DMS 273 (cell line): ENCODE measurements at regions not wholly inside any gene's neighbourhood (a gene's known extent, or its start where the extent isn't known, plus 50 kb on each side); places are given as distances from the start of the nearest gene placed in this dataset.

ENCODE experiments used
- DNase-seq: peaks from one replicate; lab custom pipeline; 2025; ENCODE audit not compliant: unreplicated experiment; lab: John Stamatoyannopoulos, UW

- no peak for DNase-seq
These were observed 279.2 kb upstream of the IRX2 start for GRCh38 chr5:3030511-3031165.

- DNase-seq, result no peak
These were observed 277.9 kb upstream of the IRX2 start for GRCh38 chr5:3029396-3029795.

DNA sequence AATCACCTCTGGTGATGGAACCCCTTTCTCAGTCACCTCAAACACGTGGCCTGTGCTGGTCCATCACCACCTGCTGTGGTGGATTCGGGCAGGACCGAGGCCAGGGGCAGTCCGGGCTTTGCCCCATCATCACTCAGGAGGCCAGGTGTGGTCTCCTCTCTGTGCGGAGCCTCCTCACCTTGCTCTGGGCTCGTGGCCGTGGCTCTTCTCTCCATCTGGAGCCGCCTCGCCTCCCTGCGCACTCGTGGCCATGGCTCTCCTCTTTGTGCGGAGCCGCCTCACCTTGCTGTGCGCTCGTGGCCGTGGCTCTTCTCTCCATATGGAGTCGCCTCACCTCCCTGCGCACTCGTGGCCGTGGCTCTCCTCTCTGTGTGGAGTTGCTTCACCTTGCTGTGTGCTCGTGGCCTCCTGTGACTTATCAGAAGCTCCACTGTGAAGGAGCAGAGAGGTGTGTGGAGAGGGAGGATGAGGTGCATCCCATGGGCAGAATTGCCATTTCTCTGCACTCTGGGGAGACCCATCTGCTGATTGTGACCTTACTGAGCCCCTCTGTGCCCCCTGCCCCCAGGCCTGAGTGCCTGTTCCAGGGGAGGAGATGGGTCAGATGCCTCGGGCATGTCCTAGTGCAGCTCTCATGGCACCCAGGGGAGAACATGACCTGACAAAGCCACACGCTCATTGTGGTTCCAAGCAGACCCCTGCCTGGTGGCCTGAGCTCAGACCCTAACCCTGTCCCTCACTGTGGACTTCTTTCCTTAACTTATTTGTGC lies 276.6 kb upstream of the IRX2 start:
- DNase-seq, result no peak

DNA sequence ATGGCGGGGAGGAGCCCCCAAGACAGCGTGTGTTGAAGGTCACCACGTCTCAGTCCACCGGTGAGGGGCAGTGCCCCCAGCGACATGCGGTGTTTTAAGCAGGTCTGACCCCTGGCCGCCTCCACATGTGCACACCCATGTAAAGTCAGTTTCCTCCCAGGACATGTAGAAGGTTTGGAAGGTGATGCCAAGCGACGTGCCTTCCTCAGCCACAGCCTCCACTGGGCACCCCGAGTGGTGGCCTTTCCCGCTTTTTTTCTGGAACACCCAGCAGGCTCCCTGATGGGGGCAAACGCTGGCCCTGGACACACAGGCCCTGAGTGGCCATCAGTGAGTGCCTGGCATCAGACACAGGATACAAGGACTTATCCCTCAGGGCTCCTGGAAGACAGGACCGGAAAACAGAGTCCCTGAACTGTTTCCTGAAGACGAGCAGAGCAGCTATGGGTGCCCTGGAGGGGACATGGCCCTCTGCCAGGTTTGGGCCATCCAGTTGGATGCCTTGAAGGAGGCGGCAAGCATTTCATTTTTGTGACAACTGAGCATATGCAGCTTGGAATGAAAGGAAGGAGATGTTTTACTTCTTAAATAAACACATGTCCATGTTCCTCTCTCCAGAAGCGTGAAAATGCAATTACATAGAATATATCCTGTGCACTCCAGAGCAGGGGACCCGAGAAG lies 275.8 kb upstream of the IRX2 start:
- DNase-seq, result no peak

DNA sequence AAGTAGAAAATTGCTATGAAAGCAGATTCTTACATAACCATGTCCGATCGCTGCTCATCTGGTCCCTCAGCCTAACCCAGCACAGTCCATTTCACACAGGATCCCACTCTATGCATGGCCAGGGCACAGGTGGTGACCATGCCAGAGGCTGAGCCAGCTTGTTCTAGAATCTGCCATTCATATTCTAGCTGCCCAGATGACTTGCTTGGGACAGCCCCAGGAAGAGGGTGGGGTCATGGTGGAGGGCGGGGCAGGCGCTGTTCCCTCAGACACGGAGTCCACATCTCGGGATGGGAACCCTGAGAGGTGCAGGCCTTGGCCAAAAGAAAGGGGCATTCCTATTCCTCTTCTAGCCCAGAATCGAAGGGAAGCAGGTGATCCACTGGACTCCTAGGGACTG lies 275.2 kb upstream of the IRX2 start:
- DNase-seq, result no peak

DNA sequence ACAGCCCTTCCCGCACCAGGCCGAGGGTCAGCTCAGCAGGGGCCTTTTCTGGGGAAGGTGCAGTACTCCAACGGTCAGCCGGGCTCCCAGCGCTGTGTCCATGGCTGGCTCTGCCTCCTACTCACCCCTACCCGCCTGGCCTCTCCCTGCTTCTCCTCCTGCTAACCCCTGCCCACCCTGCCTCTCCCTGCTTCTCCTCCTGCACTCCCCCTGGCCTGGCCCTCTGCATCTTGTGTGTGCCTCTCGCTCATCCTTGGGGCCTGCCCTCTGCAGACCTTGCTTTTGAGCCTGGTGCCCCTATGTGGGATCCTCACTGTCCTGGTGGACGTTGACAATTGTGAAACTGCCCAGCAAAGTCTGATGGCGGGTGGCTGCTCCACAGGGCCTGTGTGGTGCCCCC lies 274.6 kb upstream of the IRX2 start:
- no peak for DNase-seq

DNA sequence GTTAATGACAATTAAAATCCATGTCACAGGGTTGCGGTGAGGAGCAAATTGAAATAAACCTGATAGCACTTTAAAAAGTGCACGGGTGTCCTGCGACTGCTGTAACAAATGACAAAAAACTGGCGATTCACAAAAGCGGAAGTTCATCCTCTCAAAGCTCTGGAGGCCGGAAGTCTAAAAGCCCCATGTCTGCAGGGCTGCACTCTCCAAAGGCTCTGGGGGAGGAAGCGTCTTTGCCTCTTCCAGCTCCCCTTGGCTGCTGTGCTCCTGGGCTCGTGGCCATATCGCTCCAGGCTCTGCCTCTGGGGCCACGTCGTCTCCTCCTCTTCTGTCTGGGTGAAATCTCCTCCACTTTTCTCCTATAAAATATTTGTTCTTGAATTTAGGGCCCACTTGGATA lies 273.9 kb upstream of the IRX2 start:
- no peak for DNase-seq

- DNase-seq, result no peak
These were observed 273.5 kb upstream of the IRX2 start for GRCh38 chr5:3024976-3025375.

DNA sequence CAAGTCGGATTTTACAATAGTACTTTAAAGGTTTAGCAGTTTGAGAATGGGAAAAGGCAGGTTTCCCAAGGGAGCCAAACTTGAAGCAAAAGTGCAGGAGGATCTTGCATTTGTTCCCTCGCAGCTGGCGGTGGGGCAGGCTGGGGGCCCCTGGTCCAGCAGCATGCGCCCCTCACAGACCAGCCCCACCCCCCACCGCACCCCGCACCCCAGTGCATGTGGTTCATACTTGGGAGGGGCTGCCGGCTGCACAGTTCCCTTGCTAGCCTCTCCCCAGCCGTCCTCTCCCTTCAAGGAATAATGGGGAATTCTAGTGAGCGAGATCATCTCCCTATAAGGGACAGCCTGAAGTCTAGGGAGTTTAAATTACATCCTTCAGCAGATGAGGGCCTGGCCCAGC lies 273.1 kb upstream of the IRX2 start:
- no peak for DNase-seq

DNA sequence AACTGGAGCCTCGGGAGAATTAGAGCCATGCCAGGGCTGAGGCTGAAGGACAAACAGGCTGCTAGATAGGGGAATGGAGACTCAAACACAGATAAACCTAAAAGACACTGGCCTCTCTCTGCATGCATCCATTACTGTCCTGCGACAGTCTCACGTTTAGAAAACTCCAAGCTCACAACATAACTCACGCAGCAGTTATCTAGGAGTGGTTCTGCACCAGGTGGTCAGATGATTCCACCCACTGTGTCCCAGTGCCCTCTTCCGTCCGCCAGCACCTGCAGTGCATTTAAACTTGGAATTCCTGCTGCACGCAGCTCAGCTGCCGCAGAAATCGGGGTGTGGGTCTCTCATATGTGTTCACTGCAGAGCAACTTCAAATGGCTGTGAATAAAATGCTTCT lies 272.6 kb upstream of the IRX2 start:
- DNase-seq, result no peak

GRCh38 chr5:3023656-3024055 lies 272.2 kb upstream of the IRX2 start:
- no peak for DNase-seq

DNA sequence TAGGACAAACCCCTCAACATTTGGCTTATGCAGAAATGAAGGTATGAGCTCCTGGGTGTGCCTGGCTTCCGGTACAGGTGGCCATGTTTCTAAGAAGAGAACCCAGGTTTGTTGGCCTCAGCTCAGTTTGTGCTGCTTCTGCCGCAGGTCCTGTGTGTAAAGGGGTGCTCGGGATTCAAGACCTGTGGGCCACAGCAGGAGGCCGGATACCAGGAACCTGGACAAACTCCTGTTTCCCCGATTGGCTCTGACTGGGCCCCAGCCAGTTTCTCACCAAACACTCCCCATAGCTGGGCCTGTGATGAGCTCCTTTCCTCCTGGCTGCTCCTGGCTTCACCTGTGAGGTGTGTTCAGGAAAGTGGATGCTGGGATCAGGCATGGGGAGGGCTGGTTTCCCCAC lies 271.2 kb upstream of the IRX2 start:
- DNase-seq, result no peak

DNA sequence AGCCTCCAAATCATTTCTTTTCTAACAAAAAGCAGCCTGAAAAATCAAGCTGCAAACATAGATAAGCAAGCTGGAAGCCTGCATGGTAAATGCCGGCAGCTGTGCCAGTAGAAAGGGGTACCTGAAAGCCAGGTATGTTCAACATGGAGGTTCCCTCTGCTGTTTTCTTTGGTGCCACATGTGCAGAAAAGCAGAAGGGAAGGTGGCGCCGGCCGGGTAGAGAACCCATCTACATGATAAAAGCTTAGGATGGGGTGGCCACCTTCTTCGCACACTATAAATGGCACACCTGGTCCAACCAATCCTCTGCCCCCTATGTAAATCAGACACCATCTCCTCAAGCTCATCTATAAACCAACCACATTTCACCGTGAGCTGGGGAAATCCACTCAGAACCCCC lies 268.9 kb upstream of the IRX2 start:
- no peak for DNase-seq

DNA sequence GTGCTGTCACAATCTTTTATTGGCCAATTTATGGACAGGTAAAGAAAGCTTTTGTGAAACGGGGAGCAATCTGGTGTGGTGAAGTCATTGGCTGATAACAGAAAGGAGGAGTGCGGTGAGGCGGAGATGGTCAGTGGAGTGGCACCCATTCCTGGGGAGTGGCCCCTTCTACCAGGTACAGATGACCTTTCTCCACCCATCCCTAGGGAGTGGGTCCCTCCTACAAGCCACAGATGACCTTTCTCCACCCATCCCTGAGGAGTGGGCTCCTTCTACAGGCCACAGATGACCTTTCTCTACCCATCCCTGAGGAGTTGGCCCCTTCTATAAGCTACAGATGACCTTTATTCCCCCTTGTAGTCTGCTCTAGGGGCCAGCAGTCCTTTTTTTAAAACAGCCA lies 267.6 kb upstream of the IRX2 start:
- no peak for DNase-seq

GRCh38 chr5:3011764-3012017 lies 260.2 kb upstream of the IRX2 start:
- no peak for DNase-seq

GRCh38 chr5:3010953-3011763 lies 259.7 kb upstream of the IRX2 start:
- no peak for DNase-seq

DNA sequence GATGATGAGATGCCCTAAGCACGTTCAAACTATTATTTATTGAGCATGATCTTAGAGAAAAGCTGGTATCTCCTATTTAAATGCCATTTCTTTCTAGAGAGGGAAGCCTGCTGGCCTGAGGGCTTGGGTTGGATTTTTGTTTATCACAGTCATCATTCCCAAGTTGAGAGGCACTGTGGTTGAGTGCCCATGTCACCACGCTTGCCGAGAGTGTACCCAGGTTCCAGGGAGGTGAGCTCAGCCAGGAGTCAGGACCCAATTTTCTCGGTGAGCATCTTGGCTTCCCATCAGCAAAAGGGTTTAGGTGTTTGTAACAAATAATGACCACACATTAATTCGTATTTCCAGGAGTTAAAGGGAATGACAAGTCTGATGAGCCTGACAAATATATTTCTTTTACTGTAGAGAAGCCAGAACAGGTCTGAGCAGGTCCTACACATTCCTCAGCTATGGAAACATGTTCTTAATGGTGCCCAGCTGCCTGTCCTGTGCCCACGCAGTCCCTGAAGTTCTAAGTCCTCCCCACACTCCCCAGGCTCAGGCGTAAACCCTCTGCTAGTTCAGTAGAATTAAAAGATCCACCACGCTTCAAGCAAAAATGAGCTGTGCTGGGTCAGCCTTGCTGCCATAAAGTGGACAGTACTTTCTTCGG lies 258.9 kb upstream of the IRX2 start:
- DNase-seq, result no peak

- DNase-seq, result no peak
These were observed 258.1 kb upstream of the IRX2 start for GRCh38 chr5:3009605-3010004.

GRCh38 chr5:3007577-3007976 lies 256.1 kb upstream of the IRX2 start:
- DNase-seq, result no peak

GRCh38 chr5:3006961-3007551 lies 255.6 kb upstream of the IRX2 start:
- DNase-seq, result no peak

- no peak for DNase-seq
These were observed 255.0 kb upstream of the IRX2 start for GRCh38 chr5:3006526-3006925.
